IMR-90 (cell line): ENCODE measurements at regions not wholly inside any gene's neighbourhood (a gene's known extent, or its start where the extent isn't known, plus 50 kb on each side); places are given as distances from the start of the nearest gene placed in this dataset.
A peak's percentile ranks its signal among the peaks of the same experiment; 100 is the strongest.

Experiments
- ATAC-seq: fragments of 200-7000 bp; cut with Tn5 transposase; 2 replicates; pipeline ENCODE4 v1.9.1; 2020; ENCODE audit warnings: low read depth, mild to moderate bottlenecking, moderate library complexity
- BruUV-seq: library from RNA; stranded (reverse); fragments of 400-500 nt; replicated peaks from 2 replicates; lab custom pipeline; 2021; lab: Mats Ljungman, UMichigan
- CTCF ChIA-PET: fragments of 300-600 bp; formaldehyde crosslinking; extraction: SDS; loops from one replicate; lab custom pipeline; 2021; ENCODE audit warnings: antibody characterized with exemption; lab: Yijun Ruan, JAX
- POLR2A ChIA-PET: fragments of 300-600 bp; sonication (Branson Sonifier 250); formaldehyde crosslinking; loops from one replicate; lab custom pipeline; 2022; ENCODE audit warnings: antibody characterized with exemption; ENCODE audit not compliant: unreplicated experiment; lab: Charles Lee
- DNase-seq: peaks from one replicate; pipeline ENCODE4 v3.0.0; 2013
- H2AFZ ChIP-seq: replicated peaks from 2 replicates; pipeline ENCODE3; 2013; ENCODE audit warnings: low read length, mild to moderate bottlenecking; ENCODE audit not compliant: poor library complexity
- H2AK5ac ChIP-seq: 2 replicates; pipeline ENCODE4 v1.6.1; 2013; ENCODE audit warnings: low read depth, low read length, inconsistent platforms
- H2AK9ac ChIP-seq: replicated peaks from 2 replicates; pipeline ENCODE3; 2013; ENCODE audit warnings: mild to moderate bottlenecking, low read depth, low read length, moderate library complexity; ENCODE audit not compliant: poor library complexity
- H2BK120ac ChIP-seq: 2 replicates; pipeline ENCODE4 v1.6.1; 2013; ENCODE audit warnings: low read depth, low read length, inconsistent platforms
- H2BK15ac ChIP-seq: 3 replicates; pipeline ENCODE4 v1.6.1; 2013; ENCODE audit warnings: low read depth, low read length, inconsistent platforms
- H2BK20ac ChIP-seq: 2 replicates; pipeline ENCODE4 v1.6.1; 2013; ENCODE audit warnings: low read depth, mild to moderate bottlenecking, inconsistent platforms, low read length, moderate library complexity
- H2BK5ac ChIP-seq: 2 replicates; pipeline ENCODE4 v1.6.1; 2013; ENCODE audit warnings: mild to moderate bottlenecking, low read depth, low read length, inconsistent platforms; ENCODE audit not compliant: poor library complexity, severe bottlenecking
- H3K14ac ChIP-seq: replicated peaks from 2 replicates; pipeline ENCODE4 v1.6.1; 2013; ENCODE audit warnings: low read depth, low read length, inconsistent platforms
- H3K18ac ChIP-seq: 2 replicates; pipeline ENCODE4 v1.6.1; 2013; ENCODE audit warnings: low read depth, low read length, control low read depth
- H3K23ac ChIP-seq: 2 replicates; pipeline ENCODE4 v1.6.1; 2013; ENCODE audit warnings: low read depth, low read length, inconsistent platforms
- H3K27ac ChIP-seq: 2 replicates; pipeline ENCODE4 v1.5.1; 2013; ENCODE audit warnings: mild to moderate bottlenecking, control low read depth, low read length; ENCODE audit not compliant: insufficient read depth
- H3K27me3 ChIP-seq: 2 replicates; pipeline ENCODE4 v1.6.1; 2013; ENCODE audit warnings: low read length; ENCODE audit not compliant: control insufficient read depth, insufficient read depth
- H3K36me3 ChIP-seq: 2 replicates; pipeline ENCODE4 v1.6.1; 2013; ENCODE audit warnings: low read length, mixed read lengths; ENCODE audit not compliant: control insufficient read depth, insufficient read depth
- H3K4ac ChIP-seq: 2 replicates; pipeline ENCODE4 v1.6.1; 2013; ENCODE audit warnings: low read depth, low read length, inconsistent platforms
- H3K4me1 ChIP-seq: 2 replicates; pipeline ENCODE4 v1.6.1; 2013; ENCODE audit warnings: low read length, mixed read lengths; ENCODE audit not compliant: control insufficient read depth, insufficient read depth
- H3K4me2 ChIP-seq: 2 replicates; pipeline ENCODE4 v1.6.1; 2013; ENCODE audit warnings: low read depth, mild to moderate bottlenecking, control low read depth, low read length, moderate library complexity
- H3K4me3 ChIP-seq: 2 replicates; pipeline ENCODE4 v1.5.1; 2013; ENCODE audit warnings: low read depth, mild to moderate bottlenecking, control low read depth, low read length, moderate library complexity; ENCODE audit not compliant: insufficient read depth
- H3K56ac ChIP-seq: 2 replicates; pipeline ENCODE4 v1.6.1; 2013; ENCODE audit warnings: low read length, inconsistent platforms; ENCODE audit not compliant: insufficient read depth; ENCODE audit errors: extremely low read depth
- H3K79me1 ChIP-seq, 2 experiments: 2 replicates each; pipeline ENCODE4 v1.6.1; 2013; ENCODE audit warnings: low read length in 2 of 2, inconsistent platforms in 1 of 2, low read depth in 1 of 2
- H3K9ac ChIP-seq: 2 replicates; pipeline ENCODE4 v1.6.1; 2013; ENCODE audit warnings: low read depth, low read length, control low read depth
- H3K9me1 ChIP-seq: 2 replicates; pipeline ENCODE4 v1.6.1; 2013; ENCODE audit warnings: low read length, inconsistent platforms; ENCODE audit not compliant: insufficient read depth
- H3K9me3 ChIP-seq: 2 replicates; pipeline ENCODE4 v1.6.1; 2013; ENCODE audit warnings: low read length; ENCODE audit not compliant: control insufficient read depth, insufficient read depth
- H4K20me1 ChIP-seq: 2 replicates; pipeline ENCODE4 v1.6.1; 2013; ENCODE audit warnings: low read length, inconsistent platforms; ENCODE audit not compliant: insufficient read depth
- H4K5ac ChIP-seq: 2 replicates; pipeline ENCODE4 v1.6.1; 2013; ENCODE audit warnings: mild to moderate bottlenecking, low read depth, low read length, control low read depth
- H4K8ac ChIP-seq, 2 experiments: 2 replicates each; pipeline ENCODE4 v1.6.1; 2013; ENCODE audit warnings: low read depth in 2 of 2, low read length in 2 of 2, control low read depth in 1 of 2, inconsistent platforms in 1 of 2
- H4K91ac ChIP-seq: 2 replicates; pipeline ENCODE4 v1.6.1; 2013; ENCODE audit warnings: low read depth, low read length, inconsistent platforms; ENCODE audit not compliant: insufficient read depth
- BHLHE40 ChIP-seq: fragments of 150-350 bp; IDR thresholded peaks from 2 replicates; pipeline ENCODE4 v1.6.1; 2016; ENCODE audit warnings: mild to moderate bottlenecking, low read depth, low read length
- CEBPB ChIP-seq: IDR thresholded peaks from 2 replicates; pipeline ENCODE4 v1.6.1; 2012; ENCODE audit warnings: low read depth, low read length, improper control_type of control experiment
- CHD1 ChIP-seq: IDR thresholded peaks from 2 replicates; pipeline ENCODE4 v1.6.1; 2012; ENCODE audit warnings: low read depth, low read length, improper control_type of control experiment
- CTCF ChIP-seq: conservative IDR thresholded peaks from 2 replicates; pipeline ENCODE4 v1.5.1; 2012; ENCODE audit warnings: mild to moderate bottlenecking, low read depth, low read length, improper control_type of control experiment
- FOS ChIP-seq: fragments of 150-350 bp; IDR thresholded peaks from 2 replicates; pipeline ENCODE4 v1.6.1; 2016; ENCODE audit warnings: low read depth, low read length
- MAFK ChIP-seq: IDR thresholded peaks from 2 replicates; pipeline ENCODE4 v1.6.1; 2012; ENCODE audit warnings: low read depth, low read length, improper control_type of control experiment
- MAZ ChIP-seq: IDR thresholded peaks from 2 replicates; pipeline ENCODE4 v1.6.1; 2012; ENCODE audit warnings: low read depth, mild to moderate bottlenecking, low read length, improper control_type of control experiment, moderate library complexity, borderline replicate concordance
- MXI1 ChIP-seq: IDR thresholded peaks from 2 replicates; pipeline ENCODE4 v1.6.1; 2012; ENCODE audit warnings: low read depth, mild to moderate bottlenecking, low read length, moderate library complexity, borderline replicate concordance
- NFE2L2 ChIP-seq: fragments of 150-350 bp; IDR thresholded peaks from 2 replicates; pipeline ENCODE4 v1.6.1; 2016; ENCODE audit warnings: low read depth, mild to moderate bottlenecking, low read length
- POLR2A ChIP-seq: IDR thresholded peaks from 2 replicates; pipeline ENCODE4 v1.6.1; 2012; ENCODE audit warnings: mild to moderate bottlenecking, low read depth, low read length
- RAD21 ChIP-seq: IDR thresholded peaks from 2 replicates; pipeline ENCODE4 v1.6.1; 2012; ENCODE audit warnings: low read length, improper control_type of control experiment
- RCOR1 ChIP-seq: IDR thresholded peaks from 2 replicates; pipeline ENCODE4 v1.6.1; 2012; ENCODE audit warnings: mild to moderate bottlenecking, low read length, improper control_type of control experiment; ENCODE audit not compliant: insufficient replicate concordance
- SMC3 ChIP-seq: fragments of 150-350 bp; IDR thresholded peaks from 2 replicates; pipeline ENCODE4 v1.6.1; 2016; ENCODE audit warnings: low read depth, mild to moderate bottlenecking, antibody characterized with exemption, low read length, moderate library complexity
- WGBS, 2 experiments: methylation state at CpG; one replicate each; pipeline versions ENCODE4 v1.1.5 to v1.1.7; 2013; ENCODE audit warnings: missing lambda C conversion rate in 2 of 2; ENCODE audit not compliant: insufficient read length in 1 of 2; ENCODE audit errors: extremely low coverage in 2 of 2; 5-methylcytosine and 5-hydroxymethylcytosine counted together
- dilution Hi-C: fragments of 300-500 bp; cut with HindIII; formaldehyde crosslinking; loops from one replicate; pipeline ENCODE4 v1.14.3; 2018; ENCODE audit warnings: low sequenced_read_pairs; ENCODE audit not compliant: unreplicated experiment
- in situ Hi-C: fragments of 300-500 bp; cut with MboI; formaldehyde crosslinking; loops from 3 replicates; pipeline ENCODE4 v1.14.3; 2019; ENCODE audit warnings: low sequenced_read_pairs, inconsistent platforms, mixed read lengths
- intact Hi-C: fragments of 100-400 bp; cut with micrococcal nuclease; formaldehyde crosslinking; loops from 2 replicates; pipeline ENCODE4 v1.10.0; 2022
- TF ChIP-seq, protein P1 (sequence below): fragments of 150-350 bp; IDR thresholded peaks from 2 replicates; pipeline ENCODE4 v1.6.1; 2017; ENCODE audit warnings: mild to moderate bottlenecking, antibody characterized with exemption, low read length, low read depth
- TF ChIP-seq, protein P2 (sequence below): fragments of 150-350 bp; IDR thresholded peaks from 2 replicates; pipeline ENCODE4 v1.6.1; 2016; ENCODE audit warnings: low read depth, mild to moderate bottlenecking, low read length, moderate library complexity, borderline replicate concordance

- Histone ChIP-seq H3K4ac (no peak overlapping the region), H3K14ac (no peak overlapping the region), H2BK15ac (no peak overlapping the region), H2BK20ac (peak overlapping the region; percentile 6; the same call in 1 of the 2 replicates), H3K23ac (no peak overlapping the region), H3K4me2 (peak overlapping the region; percentile 46; the same call in 1 of the 2 replicates), H3K36me3 (no peaks in the 10 kb centered on the region), H4K5ac (no peak overlapping the region; the same call in 1 of the 2 replicates), H2AK5ac (no peak overlapping the region), H3K79me1 (no peaks in the 10 kb centered on the region), H3K9ac (no peak overlapping the region), H3K27ac (no peak overlapping the region), H3K4me3 (no peak overlapping the region), H3K4me1 (peaks cover 4% of the 10 kb centered on the region; the same call in 1 of the 2 replicates), H3K18ac (peak overlapping the region; percentile 51; the same call in 1 of the 2 replicates), H3K56ac (no peak overlapping the region), H4K91ac (no peak overlapping the region), H3K9me3 (no peaks in the 10 kb centered on the region), H2AFZ (no peak overlapping the region), H4K20me1 (no peaks in the 10 kb centered on the region), H2BK5ac (no peak overlapping the region), H3K9me1 (0 out of 2 replicates have a peak, but pooled peaks cover 3% of the 10 kb centered on the region), H3K27me3 (no peaks in the 10 kb centered on the region), H4K8ac (peak overlapping the region in 1 of 2 experiments; percentile 2; a peak in 1 of 4 replicates), H2AK9ac (no peak overlapping the region), H2BK120ac (no peak overlapping the region)
- no TSS peak for BruUV-seq
- dilution Hi-C loops: no loop called here
- in situ Hi-C loops: no loop called here
- ATAC-seq (peak; percentile 74), DNase-seq (peak; percentile 59)
- intact Hi-C loops: loop anchor here (10.0 kb wide), 1 partner anchor 503 kb away; no protein-coding TSS in a partner anchor
- WGBS, 2 experiments: no CpG with 5 or more reads among the region's 1 CpG
- CTCF ChIA-PET: no interaction called here
- POLR2A ChIA-PET: interaction anchor here (0.6 kb wide), 1 partner anchor 30 kb away, joined by 5 read pairs; no protein-coding TSS in a partner anchor
- TF ChIP-seq CEBPB (peak; percentile 47), MAZ (no peak), MAFK (no peak), BHLHE40 (no peak), CHD1 (no peak), RAD21 (no peak; the same call in 1 of the 2 replicates), SMC3 (0 out of 2 replicates have a peak, but pooled peaks have one; percentile 5), CTCF (peak; percentile 44), FOS (no peak), MXI1 (no peak), NFE2L2 (no peak), POLR2A (no peak), RCOR1 (no peak)
- TF ChIP-seq, protein P1, sequence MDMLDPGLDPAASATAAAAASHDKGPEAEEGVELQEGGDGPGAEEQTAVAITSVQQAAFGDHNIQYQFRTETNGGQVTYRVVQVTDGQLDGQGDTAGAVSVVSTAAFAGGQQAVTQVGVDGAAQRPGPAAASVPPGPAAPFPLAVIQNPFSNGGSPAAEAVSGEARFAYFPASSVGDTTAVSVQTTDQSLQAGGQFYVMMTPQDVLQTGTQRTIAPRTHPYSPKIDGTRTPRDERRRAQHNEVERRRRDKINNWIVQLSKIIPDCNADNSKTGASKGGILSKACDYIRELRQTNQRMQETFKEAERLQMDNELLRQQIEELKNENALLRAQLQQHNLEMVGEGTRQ: no peak
- TF ChIP-seq, protein P2, sequence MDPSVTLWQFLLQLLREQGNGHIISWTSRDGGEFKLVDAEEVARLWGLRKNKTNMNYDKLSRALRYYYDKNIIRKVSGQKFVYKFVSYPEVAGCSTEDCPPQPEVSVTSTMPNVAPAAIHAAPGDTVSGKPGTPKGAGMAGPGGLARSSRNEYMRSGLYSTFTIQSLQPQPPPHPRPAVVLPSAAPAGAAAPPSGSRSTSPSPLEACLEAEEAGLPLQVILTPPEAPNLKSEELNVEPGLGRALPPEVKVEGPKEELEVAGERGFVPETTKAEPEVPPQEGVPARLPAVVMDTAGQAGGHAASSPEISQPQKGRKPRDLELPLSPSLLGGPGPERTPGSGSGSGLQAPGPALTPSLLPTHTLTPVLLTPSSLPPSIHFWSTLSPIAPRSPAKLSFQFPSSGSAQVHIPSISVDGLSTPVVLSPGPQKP: no peak
Observed at GRCh38 chr2:150097901-150098531, 389.5 kb downstream of the RND3 start.
